IMR-90 (cell line): ENCODE measurements at regions not wholly inside any gene's neighbourhood (a gene's known extent, or its start where the extent isn't known, plus 50 kb on each side); places are given as distances from the start of the nearest gene placed in this dataset.

Experiments used
- ATAC-seq: fragments of 200-7000 bp; cut with Tn5 transposase; 2 replicates; pipeline ENCODE4 v1.9.1; 2020; ENCODE audit warnings: low read depth, mild to moderate bottlenecking, moderate library complexity
- BruUV-seq: library from RNA; stranded (reverse); fragments of 400-500 nt; replicated peaks from 2 replicates; lab custom pipeline; 2021; lab: Mats Ljungman, UMichigan
- CTCF ChIA-PET: fragments of 300-600 bp; formaldehyde crosslinking; extraction: SDS; loops from one replicate; lab custom pipeline; 2021; ENCODE audit warnings: antibody characterized with exemption; lab: Yijun Ruan, JAX
- POLR2A ChIA-PET: fragments of 300-600 bp; sonication (Branson Sonifier 250); formaldehyde crosslinking; loops from one replicate; lab custom pipeline; 2022; ENCODE audit warnings: antibody characterized with exemption; ENCODE audit not compliant: unreplicated experiment; lab: Charles Lee
- DNase-seq: peaks from one replicate; pipeline ENCODE4 v3.0.0; 2013
- H2AFZ ChIP-seq: replicated peaks from 2 replicates; pipeline ENCODE3; 2013; ENCODE audit warnings: low read length, mild to moderate bottlenecking; ENCODE audit not compliant: poor library complexity
- H2AK5ac ChIP-seq: 2 replicates; pipeline ENCODE4 v1.6.1; 2013; ENCODE audit warnings: low read depth, low read length, inconsistent platforms
- H2AK9ac ChIP-seq: replicated peaks from 2 replicates; pipeline ENCODE3; 2013; ENCODE audit warnings: mild to moderate bottlenecking, low read depth, low read length, moderate library complexity; ENCODE audit not compliant: poor library complexity
- H2BK120ac ChIP-seq: 2 replicates; pipeline ENCODE4 v1.6.1; 2013; ENCODE audit warnings: low read depth, low read length, inconsistent platforms
- H2BK15ac ChIP-seq: 3 replicates; pipeline ENCODE4 v1.6.1; 2013; ENCODE audit warnings: low read depth, low read length, inconsistent platforms
- H2BK20ac ChIP-seq: 2 replicates; pipeline ENCODE4 v1.6.1; 2013; ENCODE audit warnings: low read depth, mild to moderate bottlenecking, inconsistent platforms, low read length, moderate library complexity
- H2BK5ac ChIP-seq: 2 replicates; pipeline ENCODE4 v1.6.1; 2013; ENCODE audit warnings: mild to moderate bottlenecking, low read depth, low read length, inconsistent platforms; ENCODE audit not compliant: poor library complexity, severe bottlenecking
- H3K14ac ChIP-seq: replicated peaks from 2 replicates; pipeline ENCODE4 v1.6.1; 2013; ENCODE audit warnings: low read depth, low read length, inconsistent platforms
- H3K18ac ChIP-seq: 2 replicates; pipeline ENCODE4 v1.6.1; 2013; ENCODE audit warnings: low read depth, low read length, control low read depth
- H3K23ac ChIP-seq: 2 replicates; pipeline ENCODE4 v1.6.1; 2013; ENCODE audit warnings: low read depth, low read length, inconsistent platforms
- H3K27ac ChIP-seq: 2 replicates; pipeline ENCODE4 v1.5.1; 2013; ENCODE audit warnings: mild to moderate bottlenecking, control low read depth, low read length; ENCODE audit not compliant: insufficient read depth
- H3K27me3 ChIP-seq: 2 replicates; pipeline ENCODE4 v1.6.1; 2013; ENCODE audit warnings: low read length; ENCODE audit not compliant: control insufficient read depth, insufficient read depth
- H3K36me3 ChIP-seq: 2 replicates; pipeline ENCODE4 v1.6.1; 2013; ENCODE audit warnings: low read length, mixed read lengths; ENCODE audit not compliant: control insufficient read depth, insufficient read depth
- H3K4ac ChIP-seq: 2 replicates; pipeline ENCODE4 v1.6.1; 2013; ENCODE audit warnings: low read depth, low read length, inconsistent platforms
- H3K4me1 ChIP-seq: 2 replicates; pipeline ENCODE4 v1.6.1; 2013; ENCODE audit warnings: low read length, mixed read lengths; ENCODE audit not compliant: control insufficient read depth, insufficient read depth
- H3K4me2 ChIP-seq: 2 replicates; pipeline ENCODE4 v1.6.1; 2013; ENCODE audit warnings: low read depth, mild to moderate bottlenecking, control low read depth, low read length, moderate library complexity
- H3K4me3 ChIP-seq: 2 replicates; pipeline ENCODE4 v1.5.1; 2013; ENCODE audit warnings: low read depth, mild to moderate bottlenecking, control low read depth, low read length, moderate library complexity; ENCODE audit not compliant: insufficient read depth
- H3K56ac ChIP-seq: 2 replicates; pipeline ENCODE4 v1.6.1; 2013; ENCODE audit warnings: low read length, inconsistent platforms; ENCODE audit not compliant: insufficient read depth; ENCODE audit errors: extremely low read depth
- H3K79me1 ChIP-seq, 2 experiments: 2 replicates each; pipeline ENCODE4 v1.6.1; 2013; ENCODE audit warnings: low read length in 2 of 2, inconsistent platforms in 1 of 2, low read depth in 1 of 2
- H3K9ac ChIP-seq: 2 replicates; pipeline ENCODE4 v1.6.1; 2013; ENCODE audit warnings: low read depth, low read length, control low read depth
- H3K9me1 ChIP-seq: 2 replicates; pipeline ENCODE4 v1.6.1; 2013; ENCODE audit warnings: low read length, inconsistent platforms; ENCODE audit not compliant: insufficient read depth
- H3K9me3 ChIP-seq: 2 replicates; pipeline ENCODE4 v1.6.1; 2013; ENCODE audit warnings: low read length; ENCODE audit not compliant: control insufficient read depth, insufficient read depth
- H4K20me1 ChIP-seq: 2 replicates; pipeline ENCODE4 v1.6.1; 2013; ENCODE audit warnings: low read length, inconsistent platforms; ENCODE audit not compliant: insufficient read depth
- H4K5ac ChIP-seq: 2 replicates; pipeline ENCODE4 v1.6.1; 2013; ENCODE audit warnings: mild to moderate bottlenecking, low read depth, low read length, control low read depth
- H4K8ac ChIP-seq, 2 experiments: 2 replicates each; pipeline ENCODE4 v1.6.1; 2013; ENCODE audit warnings: low read depth in 2 of 2, low read length in 2 of 2, control low read depth in 1 of 2, inconsistent platforms in 1 of 2
- H4K91ac ChIP-seq: 2 replicates; pipeline ENCODE4 v1.6.1; 2013; ENCODE audit warnings: low read depth, low read length, inconsistent platforms; ENCODE audit not compliant: insufficient read depth
- BHLHE40 ChIP-seq: fragments of 150-350 bp; IDR thresholded peaks from 2 replicates; pipeline ENCODE4 v1.6.1; 2016; ENCODE audit warnings: mild to moderate bottlenecking, low read depth, low read length
- CEBPB ChIP-seq: IDR thresholded peaks from 2 replicates; pipeline ENCODE4 v1.6.1; 2012; ENCODE audit warnings: low read depth, low read length, improper control_type of control experiment
- CHD1 ChIP-seq: IDR thresholded peaks from 2 replicates; pipeline ENCODE4 v1.6.1; 2012; ENCODE audit warnings: low read depth, low read length, improper control_type of control experiment
- FOS ChIP-seq: fragments of 150-350 bp; IDR thresholded peaks from 2 replicates; pipeline ENCODE4 v1.6.1; 2016; ENCODE audit warnings: low read depth, low read length
- MAFK ChIP-seq: IDR thresholded peaks from 2 replicates; pipeline ENCODE4 v1.6.1; 2012; ENCODE audit warnings: low read depth, low read length, improper control_type of control experiment
- MAZ ChIP-seq: IDR thresholded peaks from 2 replicates; pipeline ENCODE4 v1.6.1; 2012; ENCODE audit warnings: low read depth, mild to moderate bottlenecking, low read length, improper control_type of control experiment, moderate library complexity, borderline replicate concordance
- MXI1 ChIP-seq: IDR thresholded peaks from 2 replicates; pipeline ENCODE4 v1.6.1; 2012; ENCODE audit warnings: low read depth, mild to moderate bottlenecking, low read length, moderate library complexity, borderline replicate concordance
- NFE2L2 ChIP-seq: fragments of 150-350 bp; IDR thresholded peaks from 2 replicates; pipeline ENCODE4 v1.6.1; 2016; ENCODE audit warnings: low read depth, mild to moderate bottlenecking, low read length
- RAD21 ChIP-seq: IDR thresholded peaks from 2 replicates; pipeline ENCODE4 v1.6.1; 2012; ENCODE audit warnings: low read length, improper control_type of control experiment
- RFX5 ChIP-seq: IDR thresholded peaks from 2 replicates; pipeline ENCODE4 v1.8.0; 2012; ENCODE audit warnings: low read depth, mild to moderate bottlenecking, low read length, moderate library complexity
- USF2 ChIP-seq: fragments of 150-350 bp; IDR thresholded peaks from 2 replicates; pipeline ENCODE4 v1.6.1; 2017; ENCODE audit warnings: mild to moderate bottlenecking, antibody characterized with exemption, low read length, low read depth
- WGBS, 2 experiments: methylation state at CpG; one replicate each; pipeline versions ENCODE4 v1.1.5 to v1.1.7; 2013; ENCODE audit warnings: missing lambda C conversion rate in 2 of 2; ENCODE audit not compliant: insufficient read length in 1 of 2; ENCODE audit errors: extremely low coverage in 2 of 2; 5-methylcytosine and 5-hydroxymethylcytosine counted together
- dilution Hi-C: fragments of 300-500 bp; cut with HindIII; formaldehyde crosslinking; loops from one replicate; pipeline ENCODE4 v1.14.3; 2018; ENCODE audit warnings: low sequenced_read_pairs; ENCODE audit not compliant: unreplicated experiment
- in situ Hi-C: fragments of 300-500 bp; cut with MboI; formaldehyde crosslinking; loops from 3 replicates; pipeline ENCODE4 v1.14.3; 2019; ENCODE audit warnings: low sequenced_read_pairs, inconsistent platforms, mixed read lengths
- intact Hi-C: fragments of 100-400 bp; cut with micrococcal nuclease; formaldehyde crosslinking; loops from 2 replicates; pipeline ENCODE4 v1.10.0; 2022

GRCh38 chr18:78455386-78455785 lies 524.2 kb upstream of the SALL3 start:
- in situ Hi-C loops (no loop called here), intact Hi-C loops (no loop called here), dilution Hi-C loops (no loop called here)
- Histone ChIP-seq H4K20me1 (no peaks in the 10 kb centered on the region), H4K91ac (no peak overlapping the region), H3K4me2 (no peak overlapping the region), H4K5ac (no peak overlapping the region), H3K27ac (no peak overlapping the region), H3K36me3 (no peaks in the 10 kb centered on the region), H2BK120ac (no peak overlapping the region), H2AK5ac (no peak overlapping the region), H3K18ac (no peak overlapping the region), H3K4me1 (no peaks in the 10 kb centered on the region), H2BK15ac (no peak overlapping the region), H2BK5ac (no peak overlapping the region), H3K9me3 (peaks cover 22% of the 10 kb centered on the region), H3K23ac (no peak overlapping the region), H3K56ac (no peak overlapping the region), H3K27me3 (no peaks in the 10 kb centered on the region), H3K79me1 (no peaks in the 10 kb centered on the region), H2BK20ac (no peak overlapping the region), H3K14ac (no peak overlapping the region), H3K9me1 (no peaks in the 10 kb centered on the region), H3K9ac (no peak overlapping the region), H2AFZ (no peak overlapping the region), H3K4ac (no peak overlapping the region), H4K8ac (no peak overlapping the region), H2AK9ac (no peak overlapping the region), H3K4me3 (no peak overlapping the region)
- TF ChIP-seq RAD21 = no peak
- no peak for TF ChIP-seq USF2
- TF ChIP-seq MXI1 = no peak
- TF ChIP-seq BHLHE40 = no peak
- TF ChIP-seq MAFK = no peak
- TF ChIP-seq NFE2L2 = no peak
- no peak for TF ChIP-seq CEBPB
- TF ChIP-seq RFX5 = no peak
- no peak for TF ChIP-seq CHD1
- TF ChIP-seq FOS = no peak
- TF ChIP-seq MAZ = no peak
- ChIA-PET CTCF (no interaction called here), POLR2A (no interaction called here)
- DNase-seq (no peak), ATAC-seq (no peak)
- 38% methylated on average over 2 of the region's 5 CpGs; no CpG with 5 or more reads in 1 of the 2 experiments for WGBS, 2 experiments
- BruUV-seq = no TSS peak
